ENCODE measurements at regions not wholly inside any gene's neighbourhood (a gene's known extent, or its start where the extent isn't known, plus 50 kb on each side); places are given as distances from the start of the nearest gene placed in this dataset.

GRCh38 chr4:124104101-124104500 lies 608.4 kb downstream of the ANKRD50 start:
- Histone ChIP-seq H4K20me1 (ENCODE audit: insufficient read depth, low read length) (no peaks in the 10 kb centered on the region), H3K27ac (ENCODE audit: low read depth, low read length, poor library complexity, severe bottlenecking) (no peak overlapping the region), H2AFZ (ENCODE audit: low read length) (no peak overlapping the region), H3K4me2 (ENCODE audit: low read length) (no peak overlapping the region), H3K36me3 (ENCODE audit: insufficient read depth, low read length) (no peaks in the 10 kb centered on the region), H3K9me3 (ENCODE audit: low read length) (no peaks in the 10 kb centered on the region), H3K4me1 (ENCODE audit: insufficient read depth, low read length, poor library complexity, severe bottlenecking) (no peaks in the 10 kb centered on the region), H3K9me2 (ENCODE audit: insufficient read depth, low read length) (no peaks in the 10 kb centered on the region), H3K79me2 (ENCODE audit: insufficient read depth, low read depth, low read length) (no peaks in the 10 kb centered on the region), H3K4me3 (ENCODE audit: low read depth, low read length, poor library complexity, severe bottlenecking) (no peak overlapping the region)
- BruUV-seq (replicated peaks): no TSS peak
- DNase-seq (ENCODE audit: low spot score): no peak
- intact Hi-C loops (cut with micrococcal nuclease; ENCODE audit: unreplicated experiment): no loop called here
- POLR2A ChIA-PET: no interaction called here
- TF ChIP-seq CTCF (conservative IDR thresholded peaks at IDR 0.05; ENCODE audit: low read length) (no peak), EZH2phosphoT487 (IDR thresholded peaks at IDR 0.05; ENCODE audit: borderline replicate concordance, low read depth, low read length) (no peak)
- CTCF ChIA-PET (ENCODE audit: unreplicated experiment): no interaction called here

GRCh38 chr4:124104628-124105027 lies 607.9 kb downstream of the ANKRD50 start:
- no peak overlapping the region for H3K27ac ChIP-seq (ENCODE audit: low read depth, low read length, poor library complexity, severe bottlenecking)
- H3K9me3 ChIP-seq (ENCODE audit: low read length): no peaks in the 10 kb centered on the region
- no peaks in the 10 kb centered on the region for H3K4me1 ChIP-seq (ENCODE audit: insufficient read depth, low read length, poor library complexity, severe bottlenecking)
- H3K4me2 ChIP-seq (ENCODE audit: low read length): no peak overlapping the region
- intact Hi-C loops (cut with micrococcal nuclease; ENCODE audit: unreplicated experiment): no loop called here
- no peaks in the 10 kb centered on the region for H3K9me2 ChIP-seq (ENCODE audit: insufficient read depth, low read length)
- CTCF ChIA-PET (ENCODE audit: unreplicated experiment): no interaction called here
- no peaks in the 10 kb centered on the region for H3K36me3 ChIP-seq (ENCODE audit: insufficient read depth, low read length)
- POLR2A ChIA-PET: no interaction called here
- no TSS peak for BruUV-seq (replicated peaks)
- no peaks in the 10 kb centered on the region for H3K79me2 ChIP-seq (ENCODE audit: insufficient read depth, low read depth, low read length)
- no peak for TF ChIP-seq CTCF (conservative IDR thresholded peaks at IDR 0.05; ENCODE audit: low read length)
- TF ChIP-seq EZH2phosphoT487 (IDR thresholded peaks at IDR 0.05; ENCODE audit: borderline replicate concordance, low read depth, low read length): no peak
- no peaks in the 10 kb centered on the region for H4K20me1 ChIP-seq (ENCODE audit: insufficient read depth, low read length)
- DNase-seq (ENCODE audit: low spot score): no peak
- no peak overlapping the region for H2AFZ ChIP-seq (ENCODE audit: low read length)
- H3K4me3 ChIP-seq (ENCODE audit: low read depth, low read length, poor library complexity, severe bottlenecking): no peak overlapping the region

GRCh38 chr4:124105212-124105611 lies 607.3 kb downstream of the ANKRD50 start:
- Histone ChIP-seq H3K4me3 (ENCODE audit: low read depth, low read length, poor library complexity, severe bottlenecking) (no peak overlapping the region), H2AFZ (ENCODE audit: low read length) (no peak overlapping the region), H3K27ac (ENCODE audit: low read depth, low read length, poor library complexity, severe bottlenecking) (no peak overlapping the region), H3K36me3 (ENCODE audit: insufficient read depth, low read length) (no peaks in the 10 kb centered on the region), H3K4me2 (ENCODE audit: low read length) (no peak overlapping the region), H3K79me2 (ENCODE audit: insufficient read depth, low read depth, low read length) (no peaks in the 10 kb centered on the region), H3K9me3 (ENCODE audit: low read length) (no peaks in the 10 kb centered on the region), H3K9me2 (ENCODE audit: insufficient read depth, low read length) (no peaks in the 10 kb centered on the region), H4K20me1 (ENCODE audit: insufficient read depth, low read length) (no peaks in the 10 kb centered on the region), H3K4me1 (ENCODE audit: insufficient read depth, low read length, poor library complexity, severe bottlenecking) (no peaks in the 10 kb centered on the region)
- ChIA-PET CTCF (ENCODE audit: unreplicated experiment) (no interaction called here), POLR2A (no interaction called here)
- BruUV-seq (replicated peaks): no TSS peak
- intact Hi-C loops (cut with micrococcal nuclease; ENCODE audit: unreplicated experiment): no loop called here
- no peak for DNase-seq (ENCODE audit: low spot score)
- TF ChIP-seq EZH2phosphoT487 (IDR thresholded peaks at IDR 0.05; ENCODE audit: borderline replicate concordance, low read depth, low read length): no peak
- TF ChIP-seq CTCF (conservative IDR thresholded peaks at IDR 0.05; ENCODE audit: low read length): no peak

Measured in OCI-LY7 (cell line).